Vagina (tissue), 2 donors: ENCODE measurements at regions not wholly inside any gene's neighbourhood (a gene's known extent, or its start where the extent isn't known, plus 50 kb on each side); places are given as distances from the start of the nearest gene placed in this dataset.

ENCODE experiments used
- DNase-seq, 2 donors: peaks; one replicate each; pipeline ENCODE4 v3.0.0-alpha.2; 2017; ENCODE audit errors: extremely low spot score in 2 of 2
- H3K27ac ChIP-seq: fragments of 200-600 bp; sonication (generic); one replicate; pipeline ENCODE4 v1.5.1; 2019
- H3K27me3 ChIP-seq: fragments of 200-600 bp; sonication (generic); one replicate; pipeline ENCODE4 v1.5.1; 2019
- H3K36me3 ChIP-seq, 2 donors: fragments of 200-600 bp; sonication (generic); one replicate each; pipeline ENCODE4 v1.5.1; 2017 to 2019
- H3K4me1 ChIP-seq: fragments of 200-600 bp; sonication (generic); one replicate; pipeline ENCODE4 v1.5.1; 2019
- H3K4me3 ChIP-seq, 2 donors: fragments of 200-600 bp; sonication (generic); 1 replicate in 1 of 2; 2 replicates in 1 of 2; pipeline ENCODE4 v1.5.1; 2016 to 2019
- H3K9me3 ChIP-seq: fragments of 200-600 bp; sonication (generic); one replicate; pipeline ENCODE4 v1.5.1; 2019
- CTCF ChIP-seq, 3 experiments: fragments of 450-650 bp in 2 of 3; fragments of 200-600 bp in 1 of 3; sonication (generic) in 1 of 3; IDR thresholded peaks; one replicate each; pipeline ENCODE4 v1.5.1; 2017 to 2019; ENCODE audit warnings: antibody characterized with exemption in 3 of 3, mild to moderate bottlenecking in 2 of 3, moderate library complexity in 2 of 3
- POLR2A ChIP-seq, 2 donors: fragments of 450-650 bp; IDR thresholded peaks; one replicate each; pipeline ENCODE4 v1.6.1; 2017; ENCODE audit warnings: antibody characterized with exemption in 2 of 2, mild to moderate bottlenecking in 2 of 2, moderate library complexity in 2 of 2
- POLR2AphosphoS5 ChIP-seq, 2 donors: sonication (generic); formaldehyde crosslinking; IDR thresholded peaks; one replicate each; pipeline ENCODE4 v1.9.0; 2017; ENCODE audit warnings: antibody characterized with exemption in 2 of 2, mild to moderate bottlenecking in 2 of 2, low read depth in 1 of 2; ENCODE audit not compliant: insufficient read depth in 1 of 2
- intact Hi-C: fragments of 100-400 bp; cut with DNase I; formaldehyde crosslinking; loops from one replicate; pipeline ENCODE4 v1.15.1; 2023

DNA sequence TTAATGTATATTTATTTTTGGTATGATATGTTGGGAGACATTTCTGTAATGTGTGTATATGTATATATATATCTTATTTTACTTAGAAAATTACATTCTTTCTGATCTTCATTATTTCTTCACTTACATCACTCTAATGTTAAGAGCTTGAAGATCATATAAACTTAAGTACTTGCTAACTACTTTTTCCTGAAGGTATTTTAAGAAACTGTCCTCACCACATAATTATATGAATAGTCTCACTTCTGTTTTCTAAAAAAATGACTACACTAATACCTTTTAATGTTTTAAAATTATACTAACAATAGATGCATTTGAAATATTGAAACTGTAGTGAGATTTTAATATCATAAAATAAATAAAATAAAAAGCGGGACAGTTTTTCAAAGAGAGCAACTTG, 377.1 kb downstream of the LRRIQ3 start:
- H3K4me1 ChIP-seq, result no peaks in the 10 kb centered on the region
- no peaks in the 10 kb centered on the region for H3K36me3 ChIP-seq
- H3K9me3 ChIP-seq, result no peaks in the 10 kb centered on the region
- no peaks in the 10 kb centered on the region for H3K27me3 ChIP-seq
- intact Hi-C loops, result no loop called here
- no peak for TF ChIP-seq CTCF (IDR thresholded peaks at IDR 0.05)
- TF ChIP-seq POLR2A (IDR thresholded peaks at IDR 0.05), result no peak
- no peak for TF ChIP-seq POLR2AphosphoS5 (IDR thresholded peaks at IDR 0.05; ENCODE audit: insufficient read depth in 1 of 2, low read depth in 1 of 2)
- no peak for DNase-seq
- H3K27ac ChIP-seq, result no peak overlapping the region
- H3K4me3 ChIP-seq, result no peak overlapping the region

GRCh38 chr1:73813716-73814115, 384.3 kb downstream of the LRRIQ3 start:
- Histone ChIP-seq H3K4me1 (no peaks in the 10 kb centered on the region), H3K9me3 (no peaks in the 10 kb centered on the region), H3K27ac (no peak overlapping the region), H3K27me3 (no peaks in the 10 kb centered on the region), H3K36me3 (no peaks in the 10 kb centered on the region), H3K4me3 (no peak overlapping the region)
- intact Hi-C loops, result no loop called here
- DNase-seq, result no peak
- no peak for TF ChIP-seq POLR2A (IDR thresholded peaks at IDR 0.05)
- TF ChIP-seq CTCF (IDR thresholded peaks at IDR 0.05), result no peak
- no peak for TF ChIP-seq POLR2AphosphoS5 (IDR thresholded peaks at IDR 0.05; ENCODE audit: insufficient read depth in 1 of 2, low read depth in 1 of 2)

DNA sequence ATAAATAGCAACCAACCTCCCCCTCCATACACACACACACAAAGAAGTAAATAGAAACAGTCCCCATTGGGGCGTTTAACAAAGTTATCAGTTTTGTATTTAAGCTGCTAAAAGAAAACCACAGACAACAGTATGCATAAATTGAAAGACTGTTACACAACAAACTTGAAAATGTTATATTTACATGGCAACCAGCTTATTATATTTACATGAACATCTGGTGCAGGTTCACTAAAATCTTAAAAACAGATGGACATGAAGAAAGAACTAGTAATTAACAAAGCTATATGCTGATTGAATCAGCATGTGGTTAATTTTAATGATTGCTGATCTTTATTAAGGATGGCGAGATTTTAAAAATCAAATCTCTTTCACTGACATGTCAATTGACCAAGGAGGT, 384.7 kb downstream of the LRRIQ3 start:
- Histone ChIP-seq H3K9me3 (no peaks in the 10 kb centered on the region), H3K27me3 (no peaks in the 10 kb centered on the region), H3K36me3 (no peaks in the 10 kb centered on the region), H3K4me3 (no peak overlapping the region), H3K27ac (no peak overlapping the region), H3K4me1 (no peaks in the 10 kb centered on the region)
- intact Hi-C loops, result no loop called here
- no peak for DNase-seq
- no peak for TF ChIP-seq POLR2AphosphoS5 (IDR thresholded peaks at IDR 0.05; ENCODE audit: insufficient read depth in 1 of 2, low read depth in 1 of 2)
- no peak for TF ChIP-seq POLR2A (IDR thresholded peaks at IDR 0.05)
- no peak for TF ChIP-seq CTCF (IDR thresholded peaks at IDR 0.05)

- no peaks in the 10 kb centered on the region for H3K27me3 ChIP-seq
- intact Hi-C loops, result no loop called here
- H3K9me3 ChIP-seq, result no peaks in the 10 kb centered on the region
- H3K4me1 ChIP-seq, result no peaks in the 10 kb centered on the region
- H3K4me3 ChIP-seq, result no peak overlapping the region
- TF ChIP-seq POLR2AphosphoS5 (IDR thresholded peaks at IDR 0.05; ENCODE audit: insufficient read depth in 1 of 2, low read depth in 1 of 2) (no peak), CTCF (IDR thresholded peaks at IDR 0.05) (no peak), POLR2A (IDR thresholded peaks at IDR 0.05) (no peak)
- no peaks in the 10 kb centered on the region for H3K36me3 ChIP-seq
- H3K27ac ChIP-seq, result no peak overlapping the region
- DNase-seq, result no peak
These were observed 386.2 kb downstream of the LRRIQ3 start for GRCh38 chr1:73811798-73812197.

DNA sequence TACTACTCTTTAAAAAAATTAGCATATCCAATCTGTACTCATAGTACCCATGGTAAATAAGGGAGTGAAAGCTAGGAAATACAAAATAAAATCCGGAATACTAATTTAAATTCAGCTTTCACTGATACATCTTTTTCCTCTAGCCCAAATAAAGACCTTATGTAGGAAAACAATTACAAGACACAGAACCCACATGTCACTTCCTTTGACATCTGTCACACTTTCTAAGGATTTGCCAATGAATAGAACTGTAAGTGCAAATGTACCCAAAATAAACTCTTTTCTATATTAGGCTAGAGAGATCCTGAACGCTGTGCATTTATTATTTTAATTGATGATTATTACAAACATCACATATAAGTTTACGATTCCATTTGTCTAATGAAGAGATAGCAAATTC, 393.0 kb downstream of the LRRIQ3 start:
- Histone ChIP-seq H3K9me3 (no peaks in the 10 kb centered on the region), H3K27me3 (no peaks in the 10 kb centered on the region), H3K4me3 (no peak overlapping the region), H3K27ac (no peak overlapping the region), H3K4me1 (no peaks in the 10 kb centered on the region), H3K36me3 (no peaks in the 10 kb centered on the region)
- intact Hi-C loops, result no loop called here
- DNase-seq, result no peak
- no peak for TF ChIP-seq CTCF (IDR thresholded peaks at IDR 0.05)
- no peak for TF ChIP-seq POLR2A (IDR thresholded peaks at IDR 0.05)
- TF ChIP-seq POLR2AphosphoS5 (IDR thresholded peaks at IDR 0.05; ENCODE audit: insufficient read depth in 1 of 2, low read depth in 1 of 2), result no peak
